ENCODE measurements at regions not wholly inside any gene's neighbourhood (a gene's known extent, or its start where the extent isn't known, plus 50 kb on each side); places are given as distances from the start of the nearest gene placed in this dataset.

- no peak overlapping the region for H3K4me3 ChIP-seq (ENCODE audit: low read depth, low read length)
- TF ChIP-seq CTCF (IDR thresholded peaks at IDR 0.05; ENCODE audit: borderline replicate concordance, insufficient read depth, low read depth, low read length), result no peak
Observed at GRCh38 chr3:25097023-25097422, 331.0 kb upstream of the RARB start.

- H3K4me3 ChIP-seq (ENCODE audit: low read depth, low read length), result no peak overlapping the region
Observed at GRCh38 chr3:25099666-25100065, 328.4 kb upstream of the RARB start.

GRCh38 chr3:25103391-25103790 lies 324.7 kb upstream of the RARB start:
- no peak overlapping the region for H3K4me3 ChIP-seq (ENCODE audit: low read depth, low read length)
- TF ChIP-seq CTCF (IDR thresholded peaks at IDR 0.05; ENCODE audit: borderline replicate concordance, insufficient read depth, low read depth, low read length), result no peak

More at GRCh38 chr3:25099666-25100065, 328.4 kb upstream of the RARB start:
- no peak for TF ChIP-seq CTCF (IDR thresholded peaks at IDR 0.05; ENCODE audit: borderline replicate concordance, insufficient read depth, low read depth, low read length)

GRCh38 chr3:25107918-25108617 lies 320.0 kb upstream of the RARB start:
- TF ChIP-seq CTCF (IDR thresholded peaks at IDR 0.05; ENCODE audit: borderline replicate concordance, insufficient read depth, low read depth, low read length), result no peak
- no peak overlapping the region for H3K4me3 ChIP-seq (ENCODE audit: low read depth, low read length)

- no peak for TF ChIP-seq CTCF (IDR thresholded peaks at IDR 0.05; ENCODE audit: borderline replicate concordance, insufficient read depth, low read depth, low read length)
- H3K4me3 ChIP-seq (ENCODE audit: low read depth, low read length), result no peak overlapping the region
Observed at GRCh38 chr3:25110642-25111041, 317.4 kb upstream of the RARB start.

- H3K4me3 ChIP-seq (ENCODE audit: low read depth, low read length), result no peak overlapping the region
- TF ChIP-seq CTCF (IDR thresholded peaks at IDR 0.05; ENCODE audit: borderline replicate concordance, insufficient read depth, low read depth, low read length), result no peak
Observed at GRCh38 chr3:25113891-25114290, 314.2 kb upstream of the RARB start.

GRCh38 chr3:25114532-25114931 lies 313.5 kb upstream of the RARB start:
- H3K4me3 ChIP-seq (ENCODE audit: low read depth, low read length), result no peak overlapping the region

More at GRCh38 chr3:25114532-25114931, 313.5 kb upstream of the RARB start:
- TF ChIP-seq CTCF (IDR thresholded peaks at IDR 0.05; ENCODE audit: borderline replicate concordance, insufficient read depth, low read depth, low read length), result no peak
